ENCODE measurements at regions not wholly inside any gene's neighbourhood (a gene's known extent, or its start where the extent isn't known, plus 50 kb on each side); places are given as distances from the start of the nearest gene placed in this dataset.
"Not testable (repeated sequence)": the region's sequence is repeated elsewhere in the genome, so short reads cannot be mapped to it uniquely, and the experiment has no call there.

- TF ChIP-seq CTCF (IDR thresholded peaks at IDR 0.05); POLR2AphosphoS5 (IDR thresholded peaks at IDR 0.05; ENCODE audit: low read depth, low read length); GABPA (IDR thresholded peaks at IDR 0.05; ENCODE audit: low read depth); JUND (IDR thresholded peaks at IDR 0.05); RFX5 (IDR thresholded peaks at IDR 0.05; ENCODE audit: low read length); CHD2 (IDR thresholded peaks at IDR 0.05; ENCODE audit: low read length, partially characterized antibody): not testable (repeated sequence)
Measured at GRCh38 chr3:75431120-75431519, 233.0 kb upstream of the FRG2C start.
